K562 (cell line): ENCODE measurements at regions not wholly inside any gene's neighbourhood (a gene's known extent, or its start where the extent isn't known, plus 50 kb on each side); places are given as distances from the start of the nearest gene placed in this dataset.

Experiments
- ETS2 ChIP-seq: IDR thresholded peaks from 2 replicates; pipeline ENCODE4 v1.6.1; 2016; ENCODE audit warnings: borderline replicate concordance, missing genetic modification characterization, mild to moderate bottlenecking, moderate library complexity, missing compliant biosample characterization; ENCODE audit not compliant: poor library complexity, severe bottlenecking
- FOXA3 ChIP-seq, 2 experiments: fragments of 450-650 bp in 1 of 2; sonication (generic) in 1 of 2; formaldehyde crosslinking; IDR thresholded peaks in 1 of 2; conservative IDR thresholded peaks in 1 of 2; 2 replicates each; pipeline versions ENCODE4 v1.4.0 to v1.8.0; 2020 to 2022; ENCODE audit warnings: mild to moderate bottlenecking in 2 of 2, missing genetic modification reagents in 1 of 2
- MIER1 ChIP-seq: fragments of 450-650 bp; IDR thresholded peaks from 2 replicates; pipeline ENCODE4 v1.6.1; 2016; ENCODE audit warnings: antibody characterized with exemption, mild to moderate bottlenecking, low read depth
- PRPF4 ChIP-seq: fragments of 200-400 bp; formaldehyde crosslinking; IDR thresholded peaks from one replicate; pipeline ENCODE4 v1.6.1; 2017; ENCODE audit warnings: low read length, low read depth, mild to moderate bottlenecking; ENCODE audit not compliant: insufficient read depth, poor library complexity, severe bottlenecking
- PYGO2 ChIP-seq: fragments of 450-650 bp; IDR thresholded peaks from 2 replicates; pipeline ENCODE4 v1.6.1; 2016; ENCODE audit warnings: mild to moderate bottlenecking, missing genetic modification characterization, moderate library complexity, missing compliant biosample characterization
- SP1 ChIP-seq: sonication (generic); formaldehyde crosslinking; IDR thresholded peaks from 2 replicates; pipeline ENCODE4 v1.8.1; 2022; ENCODE audit warnings: mild to moderate bottlenecking, missing genetic modification reagents
- TAF15 ChIP-seq: fragments of 200-400 bp; formaldehyde crosslinking; IDR thresholded peaks from 2 replicates; pipeline ENCODE4 v1.6.1; 2017; ENCODE audit warnings: mild to moderate bottlenecking, low read depth, low read length, moderate library complexity
- ZFPM2 ChIP-seq: fragments of 250-450 bp; sonication (Bioruptor Pico); IDR thresholded peaks from 2 replicates; pipeline ENCODE4 v1.5.1; 2022; ENCODE audit warnings: mild to moderate bottlenecking
- ZNF217 ChIP-seq: sonication (generic); formaldehyde crosslinking; IDR thresholded peaks from 2 replicates; pipeline ENCODE4 v1.8.0; 2022; ENCODE audit warnings: mild to moderate bottlenecking, missing genetic modification reagents
- TF ChIP-seq, protein P1 (sequence below): fragments of 200-600 bp; sonication (generic); IDR thresholded peaks from one replicate; pipeline ENCODE4 v1.6.1; 2012; ENCODE audit warnings: mild to moderate bottlenecking, low read depth, low read length, inconsistent platforms
- TF ChIP-seq, protein P2 (sequence below): sonication (generic); formaldehyde crosslinking; IDR thresholded peaks from 2 replicates; pipeline ENCODE4 v1.8.1; 2022; ENCODE audit warnings: missing genetic modification reagents

DNA sequence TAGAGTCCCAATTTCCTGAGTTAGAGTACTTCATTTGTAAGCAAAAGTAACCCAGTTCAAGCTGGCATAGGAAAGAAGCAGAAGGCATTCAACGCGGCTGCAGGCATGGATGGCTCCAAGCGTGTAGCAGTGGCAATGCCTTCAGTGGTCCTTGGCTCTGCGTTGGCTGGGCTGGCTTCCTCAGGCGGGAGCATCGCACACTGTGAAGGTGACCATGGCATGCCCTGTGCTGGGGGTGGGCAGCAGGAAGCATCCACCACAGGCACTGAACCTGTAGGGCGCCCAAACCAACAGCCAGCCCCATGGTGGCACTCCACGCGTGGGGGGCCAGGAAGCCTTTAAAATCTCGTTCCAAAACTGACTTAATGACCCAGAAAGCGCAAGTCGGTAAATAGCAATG, 53.6 kb upstream of the SPACA7 start (continued):
- TF ChIP-seq, protein P1, sequence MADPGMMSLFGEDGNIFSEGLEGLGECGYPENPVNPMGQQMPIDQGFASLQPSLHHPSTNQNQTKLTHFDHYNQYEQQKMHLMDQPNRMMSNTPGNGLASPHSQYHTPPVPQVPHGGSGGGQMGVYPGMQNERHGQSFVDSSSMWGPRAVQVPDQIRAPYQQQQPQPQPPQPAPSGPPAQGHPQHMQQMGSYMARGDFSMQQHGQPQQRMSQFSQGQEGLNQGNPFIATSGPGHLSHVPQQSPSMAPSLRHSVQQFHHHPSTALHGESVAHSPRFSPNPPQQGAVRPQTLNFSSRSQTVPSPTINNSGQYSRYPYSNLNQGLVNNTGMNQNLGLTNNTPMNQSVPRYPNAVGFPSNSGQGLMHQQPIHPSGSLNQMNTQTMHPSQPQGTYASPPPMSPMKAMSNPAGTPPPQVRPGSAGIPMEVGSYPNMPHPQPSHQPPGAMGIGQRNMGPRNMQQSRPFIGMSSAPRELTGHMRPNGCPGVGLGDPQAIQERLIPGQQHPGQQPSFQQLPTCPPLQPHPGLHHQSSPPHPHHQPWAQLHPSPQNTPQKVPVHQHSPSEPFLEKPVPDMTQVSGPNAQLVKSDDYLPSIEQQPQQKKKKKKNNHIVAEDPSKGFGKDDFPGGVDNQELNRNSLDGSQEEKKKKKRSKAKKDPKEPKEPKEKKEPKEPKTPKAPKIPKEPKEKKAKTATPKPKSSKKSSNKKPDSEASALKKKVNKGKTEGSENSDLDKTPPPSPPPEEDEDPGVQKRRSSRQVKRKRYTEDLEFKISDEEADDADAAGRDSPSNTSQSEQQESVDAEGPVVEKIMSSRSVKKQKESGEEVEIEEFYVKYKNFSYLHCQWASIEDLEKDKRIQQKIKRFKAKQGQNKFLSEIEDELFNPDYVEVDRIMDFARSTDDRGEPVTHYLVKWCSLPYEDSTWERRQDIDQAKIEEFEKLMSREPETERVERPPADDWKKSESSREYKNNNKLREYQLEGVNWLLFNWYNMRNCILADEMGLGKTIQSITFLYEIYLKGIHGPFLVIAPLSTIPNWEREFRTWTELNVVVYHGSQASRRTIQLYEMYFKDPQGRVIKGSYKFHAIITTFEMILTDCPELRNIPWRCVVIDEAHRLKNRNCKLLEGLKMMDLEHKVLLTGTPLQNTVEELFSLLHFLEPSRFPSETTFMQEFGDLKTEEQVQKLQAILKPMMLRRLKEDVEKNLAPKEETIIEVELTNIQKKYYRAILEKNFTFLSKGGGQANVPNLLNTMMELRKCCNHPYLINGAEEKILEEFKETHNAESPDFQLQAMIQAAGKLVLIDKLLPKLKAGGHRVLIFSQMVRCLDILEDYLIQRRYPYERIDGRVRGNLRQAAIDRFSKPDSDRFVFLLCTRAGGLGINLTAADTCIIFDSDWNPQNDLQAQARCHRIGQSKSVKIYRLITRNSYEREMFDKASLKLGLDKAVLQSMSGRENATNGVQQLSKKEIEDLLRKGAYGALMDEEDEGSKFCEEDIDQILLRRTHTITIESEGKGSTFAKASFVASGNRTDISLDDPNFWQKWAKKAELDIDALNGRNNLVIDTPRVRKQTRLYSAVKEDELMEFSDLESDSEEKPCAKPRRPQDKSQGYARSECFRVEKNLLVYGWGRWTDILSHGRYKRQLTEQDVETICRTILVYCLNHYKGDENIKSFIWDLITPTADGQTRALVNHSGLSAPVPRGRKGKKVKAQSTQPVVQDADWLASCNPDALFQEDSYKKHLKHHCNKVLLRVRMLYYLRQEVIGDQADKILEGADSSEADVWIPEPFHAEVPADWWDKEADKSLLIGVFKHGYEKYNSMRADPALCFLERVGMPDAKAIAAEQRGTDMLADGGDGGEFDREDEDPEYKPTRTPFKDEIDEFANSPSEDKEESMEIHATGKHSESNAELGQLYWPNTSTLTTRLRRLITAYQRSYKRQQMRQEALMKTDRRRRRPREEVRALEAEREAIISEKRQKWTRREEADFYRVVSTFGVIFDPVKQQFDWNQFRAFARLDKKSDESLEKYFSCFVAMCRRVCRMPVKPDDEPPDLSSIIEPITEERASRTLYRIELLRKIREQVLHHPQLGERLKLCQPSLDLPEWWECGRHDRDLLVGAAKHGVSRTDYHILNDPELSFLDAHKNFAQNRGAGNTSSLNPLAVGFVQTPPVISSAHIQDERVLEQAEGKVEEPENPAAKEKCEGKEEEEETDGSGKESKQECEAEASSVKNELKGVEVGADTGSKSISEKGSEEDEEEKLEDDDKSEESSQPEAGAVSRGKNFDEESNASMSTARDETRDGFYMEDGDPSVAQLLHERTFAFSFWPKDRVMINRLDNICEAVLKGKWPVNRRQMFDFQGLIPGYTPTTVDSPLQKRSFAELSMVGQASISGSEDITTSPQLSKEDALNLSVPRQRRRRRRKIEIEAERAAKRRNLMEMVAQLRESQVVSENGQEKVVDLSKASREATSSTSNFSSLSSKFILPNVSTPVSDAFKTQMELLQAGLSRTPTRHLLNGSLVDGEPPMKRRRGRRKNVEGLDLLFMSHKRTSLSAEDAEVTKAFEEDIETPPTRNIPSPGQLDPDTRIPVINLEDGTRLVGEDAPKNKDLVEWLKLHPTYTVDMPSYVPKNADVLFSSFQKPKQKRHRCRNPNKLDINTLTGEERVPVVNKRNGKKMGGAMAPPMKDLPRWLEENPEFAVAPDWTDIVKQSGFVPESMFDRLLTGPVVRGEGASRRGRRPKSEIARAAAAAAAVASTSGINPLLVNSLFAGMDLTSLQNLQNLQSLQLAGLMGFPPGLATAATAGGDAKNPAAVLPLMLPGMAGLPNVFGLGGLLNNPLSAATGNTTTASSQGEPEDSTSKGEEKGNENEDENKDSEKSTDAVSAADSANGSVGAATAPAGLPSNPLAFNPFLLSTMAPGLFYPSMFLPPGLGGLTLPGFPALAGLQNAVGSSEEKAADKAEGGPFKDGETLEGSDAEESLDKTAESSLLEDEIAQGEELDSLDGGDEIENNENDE, result no peak
- no peak for TF ChIP-seq FOXA3 (CRISPR knock-in tag; conservative IDR thresholded peaks at IDR 0.05 in 1 of 2, IDR thresholded peaks at IDR 0.05 in 1 of 2)
- TF ChIP-seq PRPF4, result no peak
- TF ChIP-seq SP1 (CRISPR knock-in tag), result no peak
- TF ChIP-seq, protein P2, sequence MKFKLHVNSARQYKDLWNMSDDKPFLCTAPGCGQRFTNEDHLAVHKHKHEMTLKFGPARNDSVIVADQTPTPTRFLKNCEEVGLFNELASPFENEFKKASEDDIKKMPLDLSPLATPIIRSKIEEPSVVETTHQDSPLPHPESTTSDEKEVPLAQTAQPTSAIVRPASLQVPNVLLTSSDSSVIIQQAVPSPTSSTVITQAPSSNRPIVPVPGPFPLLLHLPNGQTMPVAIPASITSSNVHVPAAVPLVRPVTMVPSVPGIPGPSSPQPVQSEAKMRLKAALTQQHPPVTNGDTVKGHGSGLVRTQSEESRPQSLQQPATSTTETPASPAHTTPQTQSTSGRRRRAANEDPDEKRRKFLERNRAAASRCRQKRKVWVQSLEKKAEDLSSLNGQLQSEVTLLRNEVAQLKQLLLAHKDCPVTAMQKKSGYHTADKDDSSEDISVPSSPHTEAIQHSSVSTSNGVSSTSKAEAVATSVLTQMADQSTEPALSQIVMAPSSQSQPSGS (CRISPR knock-in tag), result no peak
- TF ChIP-seq PYGO2, result no peak
- TF ChIP-seq MIER1, result no peak
- no peak for TF ChIP-seq ETS2 (tag)
- no peak for TF ChIP-seq TAF15
- TF ChIP-seq ZNF217 (CRISPR knock-in tag), result no peak
- TF ChIP-seq ZFPM2 (CRISPR knock-in tag), result no peak
